A673 (cell line): ENCODE measurements at regions not wholly inside any gene's neighbourhood (a gene's known extent, or its start where the extent isn't known, plus 50 kb on each side); places are given as distances from the start of the nearest gene placed in this dataset.

Experiments
- EZH2 ChIP-seq: fragments of 200-600 bp; sonication (generic); IDR thresholded peaks from 2 replicates; pipeline ENCODE4 v1.6.1; 2017; ENCODE audit warnings: borderline replicate concordance, low read depth, mild to moderate bottlenecking, mixed read lengths, antibody characterized with exemption, low read length; ENCODE audit not compliant: poor library complexity, severe bottlenecking
- TF ChIP-seq, protein P1 (sequence below): fragments of 300-800, 200-600 bp; sonication (generic); conservative IDR thresholded peaks from 2 replicates; pipeline ENCODE4 v1.5.1; 2017; ENCODE audit warnings: low read depth, mild to moderate bottlenecking, antibody characterized with exemption, low read length, moderate library complexity, mixed read lengths

DNA sequence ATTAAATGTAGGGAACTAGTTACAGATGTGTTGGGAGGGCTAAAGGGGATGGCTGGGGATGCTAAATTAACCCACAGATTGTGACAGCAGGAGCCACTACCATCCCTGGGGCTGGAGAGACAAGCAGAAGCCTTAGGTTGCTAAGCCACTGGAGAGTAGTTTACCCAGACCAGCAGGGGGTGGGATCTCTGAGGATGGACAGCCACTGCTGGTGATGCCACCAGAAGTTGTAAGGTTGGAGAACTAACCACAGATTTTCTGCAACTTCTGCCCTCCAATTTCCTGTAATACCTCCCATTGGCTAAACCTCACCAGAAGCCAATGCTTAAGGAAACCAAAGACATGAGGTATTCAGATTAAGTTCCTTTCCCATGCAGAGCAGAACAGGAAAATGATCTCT, 139.6 kb upstream of the NOX3 start:
- TF ChIP-seq EZH2, result no peak
- TF ChIP-seq, protein P1, sequence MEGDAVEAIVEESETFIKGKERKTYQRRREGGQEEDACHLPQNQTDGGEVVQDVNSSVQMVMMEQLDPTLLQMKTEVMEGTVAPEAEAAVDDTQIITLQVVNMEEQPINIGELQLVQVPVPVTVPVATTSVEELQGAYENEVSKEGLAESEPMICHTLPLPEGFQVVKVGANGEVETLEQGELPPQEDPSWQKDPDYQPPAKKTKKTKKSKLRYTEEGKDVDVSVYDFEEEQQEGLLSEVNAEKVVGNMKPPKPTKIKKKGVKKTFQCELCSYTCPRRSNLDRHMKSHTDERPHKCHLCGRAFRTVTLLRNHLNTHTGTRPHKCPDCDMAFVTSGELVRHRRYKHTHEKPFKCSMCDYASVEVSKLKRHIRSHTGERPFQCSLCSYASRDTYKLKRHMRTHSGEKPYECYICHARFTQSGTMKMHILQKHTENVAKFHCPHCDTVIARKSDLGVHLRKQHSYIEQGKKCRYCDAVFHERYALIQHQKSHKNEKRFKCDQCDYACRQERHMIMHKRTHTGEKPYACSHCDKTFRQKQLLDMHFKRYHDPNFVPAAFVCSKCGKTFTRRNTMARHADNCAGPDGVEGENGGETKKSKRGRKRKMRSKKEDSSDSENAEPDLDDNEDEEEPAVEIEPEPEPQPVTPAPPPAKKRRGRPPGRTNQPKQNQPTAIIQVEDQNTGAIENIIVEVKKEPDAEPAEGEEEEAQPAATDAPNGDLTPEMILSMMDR, result no peak
